GM19468 (cell line): ENCODE measurements at regions not wholly inside any gene's neighbourhood (a gene's known extent, or its start where the extent isn't known, plus 50 kb on each side); places are given as distances from the start of the nearest gene placed in this dataset.

Experiments
- ATAC-seq: cut with Tn5 transposase; IDR thresholded peaks from one replicate; pipeline ENCODE4 v1.9.1; 2021; ENCODE audit warnings: mild to moderate bottlenecking, moderate library complexity, moderate number of reproducible peaks; ENCODE audit not compliant: unreplicated experiment; ENCODE audit errors: extremely low read depth

DNA sequence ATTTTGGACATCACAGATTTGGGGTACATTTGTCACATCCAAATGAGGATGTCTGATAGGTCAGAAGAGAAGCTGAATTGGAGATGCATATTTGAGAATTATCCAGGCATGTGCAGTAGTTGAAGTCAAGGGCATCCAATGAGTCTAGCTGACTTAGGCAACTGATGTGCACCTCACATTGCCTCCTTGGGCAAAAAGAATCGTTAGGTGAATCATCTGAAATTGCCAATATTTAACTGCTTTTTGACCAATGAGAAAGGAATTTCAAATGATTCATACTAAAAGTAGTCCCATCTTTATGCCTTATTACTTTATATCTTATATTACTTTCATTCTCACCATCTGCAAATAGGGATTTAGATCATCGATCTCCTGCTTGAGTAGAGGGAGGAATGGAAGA lies 117.7 kb downstream of the CD47 start:
- ATAC-seq = no peak

DNA sequence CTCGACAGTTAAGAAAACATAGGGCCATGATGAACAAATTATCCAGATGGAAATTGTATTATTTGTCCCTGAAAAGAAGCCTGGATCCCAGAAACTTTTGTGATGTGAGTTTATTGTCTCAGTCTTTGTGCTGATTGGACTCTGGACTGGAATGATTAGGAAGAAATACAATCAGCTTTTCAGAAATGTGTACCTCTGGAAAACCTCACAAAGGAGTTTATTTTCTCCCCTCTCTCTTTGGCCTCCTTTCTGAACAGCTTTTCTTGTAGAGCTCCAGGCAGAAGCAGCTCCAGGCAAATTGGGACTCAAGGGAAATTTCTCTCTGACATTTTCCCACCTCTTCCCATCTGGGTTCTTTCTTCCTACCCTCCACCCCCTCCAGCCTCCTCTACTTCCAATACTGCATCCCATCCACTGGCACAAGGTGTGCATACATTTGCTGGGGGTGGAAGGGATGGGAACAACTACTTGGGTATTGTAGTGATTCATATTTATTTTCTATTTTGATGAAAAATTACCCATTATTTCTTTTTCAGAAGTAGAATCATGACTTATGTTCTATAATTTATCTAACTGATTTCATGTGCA lies 119.7 kb downstream of the CD47 start:
- ATAC-seq = no peak

DNA sequence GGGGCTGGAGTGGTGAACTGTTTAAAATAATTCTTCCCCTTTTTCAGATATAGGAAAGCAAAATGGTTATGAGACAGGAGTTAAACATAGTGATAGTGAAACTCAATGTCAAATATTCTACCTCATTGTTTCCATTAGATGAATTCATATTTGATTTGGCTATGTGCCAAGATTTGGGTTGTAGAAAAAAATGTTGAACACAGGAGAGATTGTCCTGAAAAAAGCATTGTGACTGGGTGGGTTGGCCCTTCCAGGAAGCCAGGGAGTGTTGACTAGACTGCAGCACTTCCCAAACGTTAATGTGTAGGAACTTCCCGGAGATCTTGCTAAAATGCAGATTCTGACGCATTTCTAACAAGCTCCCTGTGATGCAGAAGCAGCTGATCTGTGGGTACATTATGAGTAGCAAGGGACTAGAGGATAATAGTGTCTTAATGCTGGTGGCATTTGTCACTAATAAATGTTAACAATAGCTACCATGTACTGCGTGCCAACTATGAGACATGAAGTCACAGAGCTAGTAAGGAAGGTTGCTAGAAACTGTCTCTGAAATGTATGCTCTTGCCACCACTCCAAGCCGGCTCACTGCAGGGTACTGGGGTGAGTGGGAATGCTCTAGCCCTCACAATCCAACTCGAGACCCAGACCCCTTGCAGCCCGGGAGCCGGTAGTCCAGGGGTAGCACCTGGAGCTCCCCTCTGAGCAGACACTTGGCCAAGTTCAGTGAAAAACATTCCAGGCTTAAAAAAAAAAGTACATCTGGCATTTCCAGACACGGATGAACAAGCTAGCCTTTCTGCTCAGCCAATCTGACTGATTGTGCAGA lies 120.6 kb downstream of the CD47 start:
- ATAC-seq = no peak

DNA sequence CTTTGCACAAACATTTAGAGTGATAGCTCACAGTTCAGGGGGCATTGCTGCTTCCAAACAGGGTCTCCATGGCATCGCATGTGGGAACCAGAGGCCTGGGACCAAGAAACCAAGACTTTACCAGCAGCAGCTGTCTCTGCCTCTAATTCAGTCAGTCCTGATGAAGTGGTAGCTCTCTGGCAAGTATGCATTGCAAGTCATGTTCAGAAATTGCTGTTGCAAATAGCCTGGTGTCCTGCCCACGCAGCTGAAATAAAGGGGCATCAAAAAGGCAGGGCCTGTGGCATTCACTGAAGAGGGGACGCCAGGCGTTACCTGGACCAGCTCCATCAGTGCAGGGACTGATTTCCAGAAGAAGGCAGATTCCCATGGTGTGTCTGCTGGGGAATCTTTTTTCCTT lies 121.3 kb downstream of the CD47 start:
- ATAC-seq = no peak

DNA sequence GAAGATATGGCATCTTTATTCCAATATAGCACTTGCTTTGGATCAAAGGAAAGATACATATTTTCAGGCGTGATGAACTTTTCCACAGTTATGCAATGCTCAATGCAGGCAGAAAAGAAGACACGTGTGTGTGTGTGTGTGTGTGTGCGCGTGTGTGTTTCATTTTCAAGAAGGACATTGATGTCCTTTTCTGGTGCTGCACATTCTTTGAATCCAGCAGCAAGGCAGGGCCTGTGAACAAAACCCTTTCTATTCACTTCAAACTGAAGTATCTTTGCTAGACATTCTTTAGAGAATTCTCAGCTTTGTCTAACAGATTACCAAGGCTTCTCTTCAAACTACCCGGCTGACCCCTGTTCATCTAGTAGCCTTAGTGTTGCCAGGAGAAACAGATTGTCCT lies 124.6 kb downstream of the CD47 start:
- no peak for ATAC-seq

GRCh38 chr3:107965136-107965655 lies 125.6 kb downstream of the CD47 start:
- no peak for ATAC-seq

GRCh38 chr3:107963581-107963980 lies 127.2 kb downstream of the CD47 start:
- no peak for ATAC-seq

GRCh38 chr3:107962946-107963345 lies 127.9 kb downstream of the CD47 start:
- ATAC-seq = no peak

GRCh38 chr3:107962037-107962436 lies 128.8 kb downstream of the CD47 start:
- ATAC-seq = no peak

- ATAC-seq = no peak
These were observed 131.2 kb downstream of the CD47 start for GRCh38 chr3:107959550-107960154.

DNA sequence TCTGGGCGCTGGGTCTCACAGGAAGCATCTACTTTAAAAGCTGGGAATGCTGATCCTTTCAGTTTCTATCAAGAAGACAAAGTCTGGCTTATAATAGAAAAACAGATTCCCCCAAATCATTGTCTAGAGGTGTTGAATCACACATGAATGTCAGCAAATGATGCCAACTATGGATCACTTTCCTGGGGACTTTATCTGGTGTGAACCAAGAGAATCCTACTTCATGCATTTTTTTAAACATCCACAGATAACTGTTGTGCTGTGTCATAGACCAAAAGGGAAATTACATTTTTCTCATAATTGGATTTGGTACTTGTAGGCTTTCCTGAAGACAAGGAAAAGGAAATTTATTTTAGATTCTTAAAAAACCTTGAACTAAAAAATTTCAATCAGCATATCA lies 132.7 kb downstream of the CD47 start:
- ATAC-seq = no peak

DNA sequence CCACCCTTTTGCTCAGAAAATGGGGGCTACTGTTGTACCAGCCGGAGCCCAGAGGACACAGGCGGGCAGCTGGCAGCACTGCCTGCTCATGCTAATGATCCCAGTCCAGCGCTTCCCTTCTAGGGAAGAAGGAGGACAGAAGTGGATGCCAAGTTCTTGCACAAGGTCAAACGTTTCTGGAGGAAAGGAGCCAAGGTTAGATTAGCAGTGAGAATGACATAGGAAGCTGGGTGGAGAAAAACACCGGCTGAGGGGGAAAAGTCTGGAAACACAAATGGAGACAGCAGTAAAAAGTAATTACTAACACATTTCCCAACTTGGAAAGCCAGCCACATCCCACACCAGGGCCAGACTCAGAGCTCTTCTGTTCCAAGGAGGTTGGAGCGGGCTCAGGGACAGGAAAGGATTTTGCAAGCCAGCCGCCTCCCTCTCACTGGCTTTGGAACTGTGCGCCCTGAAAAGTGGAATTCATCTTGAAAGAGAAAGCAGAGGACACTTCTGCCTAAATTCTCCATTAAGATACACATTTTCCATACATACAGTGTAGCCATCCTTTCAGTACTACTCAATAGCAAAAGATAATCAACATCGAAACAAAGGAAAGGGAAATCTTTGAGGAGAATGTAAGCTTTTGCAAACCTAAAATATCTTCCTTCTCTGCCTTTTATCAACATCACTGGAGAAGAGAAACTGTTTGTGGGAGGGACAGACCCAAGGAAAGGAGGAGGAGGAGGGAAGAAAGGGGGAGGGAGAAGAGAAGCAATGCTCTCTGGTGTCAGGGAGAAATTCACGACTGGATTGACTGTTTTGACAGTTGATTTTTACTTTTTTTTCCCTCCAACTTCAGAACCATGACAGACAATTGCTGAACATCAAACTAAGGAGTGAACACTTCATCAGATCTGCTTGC lies 133.6 kb downstream of the CD47 start:
- no peak for ATAC-seq

DNA sequence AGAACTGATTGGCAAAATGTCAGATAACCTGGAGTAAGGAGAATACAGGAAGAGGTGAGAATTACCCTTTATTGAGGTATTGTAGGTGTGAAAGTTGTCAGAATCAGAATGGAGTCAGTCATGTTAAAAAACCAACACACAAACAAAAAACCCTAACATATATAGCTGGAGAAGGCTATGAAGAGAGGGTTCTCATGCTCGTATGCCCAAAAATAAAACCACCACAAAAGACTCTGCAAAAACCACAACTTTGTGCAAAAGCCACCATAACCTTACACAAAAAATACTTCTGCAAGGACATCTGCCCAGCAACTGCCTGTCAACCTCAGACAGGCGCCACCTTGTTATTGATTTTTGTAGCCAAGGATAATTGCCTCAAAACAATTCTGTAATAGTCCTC lies 136.0 kb downstream of the CD47 start:
- no peak for ATAC-seq

- ATAC-seq = no peak
These were observed 137.1 kb downstream of the CD47 start for GRCh38 chr3:107953722-107954121.

- no peak for ATAC-seq
These were observed 139.7 kb downstream of the CD47 start for GRCh38 chr3:107951126-107951525.

GRCh38 chr3:107950417-107950816 lies 140.4 kb downstream of the CD47 start:
- no peak for ATAC-seq

GRCh38 chr3:107949394-107949970 lies 141.3 kb downstream of the CD47 start:
- no peak for ATAC-seq

DNA sequence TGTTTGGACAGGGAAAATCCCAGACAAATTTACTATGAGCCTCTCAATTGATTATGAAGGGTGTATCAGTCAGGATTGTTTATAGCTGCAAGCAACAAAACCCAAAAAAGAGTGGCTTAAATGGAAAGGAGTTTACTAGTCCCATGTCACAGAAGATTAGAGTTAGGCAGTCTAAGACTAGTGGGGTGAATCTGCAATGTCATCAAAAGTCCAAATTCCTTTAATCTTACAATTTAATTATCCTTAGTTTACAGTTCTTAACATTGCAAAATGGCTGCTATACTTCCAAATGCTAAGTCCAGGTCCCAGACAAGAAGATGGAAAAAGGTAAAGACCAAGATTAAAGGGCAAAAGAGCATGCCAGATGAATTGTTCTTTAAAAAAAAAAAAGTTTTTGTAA lies 143.6 kb downstream of the CD47 start:
- ATAC-seq = no peak

DNA sequence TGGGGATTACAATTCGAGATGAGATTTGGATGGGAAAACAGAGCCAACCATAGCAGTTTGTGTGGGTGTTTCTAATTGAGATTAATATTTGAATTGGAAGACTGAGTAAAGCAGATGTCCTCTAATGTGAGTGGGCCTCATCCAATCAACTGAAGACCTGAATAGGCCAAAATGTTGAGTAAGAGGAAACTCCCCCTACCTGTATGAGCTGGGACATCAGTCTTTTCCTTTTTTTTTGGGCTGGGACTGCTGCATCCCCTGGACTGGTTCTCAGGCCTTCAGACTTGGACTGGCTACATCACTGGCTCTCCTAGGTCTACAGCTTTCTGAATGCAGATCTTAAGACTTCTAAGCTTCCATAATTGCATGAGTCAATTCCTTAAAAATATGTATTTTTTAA lies 144.1 kb downstream of the CD47 start:
- no peak for ATAC-seq
